Non-pigmented ciliary epithelial cell (primary cell): ENCODE measurements at regions not wholly inside any gene's neighbourhood (a gene's known extent, or its start where the extent isn't known, plus 50 kb on each side); places are given as distances from the start of the nearest gene placed in this dataset.

Experiments
- DNase-seq: peaks from one replicate; pipeline ENCODE4 v3.0.0-alpha.2; 2010; ENCODE audit warnings: low read depth

DNA sequence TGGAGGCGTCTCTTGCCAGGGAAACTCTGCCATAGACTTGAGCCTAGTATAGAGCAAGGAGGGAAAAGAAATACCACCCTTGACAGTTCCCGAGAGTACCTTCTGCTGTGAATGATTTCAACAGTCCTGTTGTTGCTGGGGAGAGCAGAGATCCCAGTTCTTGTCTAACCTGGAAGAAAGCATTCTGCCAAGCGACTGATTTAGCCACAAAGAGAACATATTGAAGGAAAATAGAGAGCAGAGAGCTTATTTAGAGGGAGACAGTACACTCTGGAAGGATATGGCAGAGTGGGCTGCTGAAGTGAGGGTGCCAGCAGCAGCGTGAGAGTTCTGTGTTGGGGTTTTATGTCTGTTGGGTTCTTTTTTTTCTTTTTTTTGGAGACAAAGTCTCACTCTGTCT, 966.9 kb upstream of the TMEM132C start:
- DNase-seq = no peak

DNA sequence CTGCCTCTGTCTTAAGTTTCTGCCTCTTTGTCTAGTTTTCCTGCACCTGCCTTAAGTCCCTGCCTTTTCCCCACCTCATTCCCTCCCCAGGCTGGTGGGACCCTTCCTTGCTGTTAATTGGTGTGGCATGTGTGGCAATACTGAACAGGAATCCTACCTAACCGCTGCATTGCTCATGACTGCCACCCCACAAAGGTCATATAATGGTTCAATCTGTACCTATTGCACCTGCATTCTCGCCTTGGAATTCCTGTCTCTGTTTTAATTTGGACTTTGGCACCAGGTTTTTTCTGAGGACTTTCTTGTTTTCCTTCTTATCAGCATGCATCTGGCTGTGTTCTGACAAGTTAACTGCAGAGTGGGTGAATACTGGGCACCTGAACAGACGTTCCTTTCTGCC, 966.2 kb upstream of the TMEM132C start:
- no peak for DNase-seq

DNA sequence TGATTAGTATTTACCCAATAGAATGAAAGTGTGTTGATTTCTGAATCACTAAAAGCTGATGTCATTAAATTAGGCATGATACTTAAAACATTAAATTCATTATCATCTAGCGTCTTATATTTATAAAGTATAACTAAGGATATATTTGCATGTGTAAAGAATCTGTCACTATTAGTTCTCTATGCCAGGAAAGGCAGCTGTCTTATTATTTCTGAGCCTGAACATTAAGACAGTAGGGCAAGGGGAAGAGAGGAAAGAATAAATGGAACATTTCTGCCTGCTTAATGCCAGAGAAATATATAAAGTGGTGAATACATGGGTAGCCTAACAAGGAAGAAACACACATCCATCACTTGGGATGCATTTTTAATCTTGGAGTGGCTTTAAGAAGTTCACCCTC, 965.1 kb upstream of the TMEM132C start:
- DNase-seq = no peak

DNA sequence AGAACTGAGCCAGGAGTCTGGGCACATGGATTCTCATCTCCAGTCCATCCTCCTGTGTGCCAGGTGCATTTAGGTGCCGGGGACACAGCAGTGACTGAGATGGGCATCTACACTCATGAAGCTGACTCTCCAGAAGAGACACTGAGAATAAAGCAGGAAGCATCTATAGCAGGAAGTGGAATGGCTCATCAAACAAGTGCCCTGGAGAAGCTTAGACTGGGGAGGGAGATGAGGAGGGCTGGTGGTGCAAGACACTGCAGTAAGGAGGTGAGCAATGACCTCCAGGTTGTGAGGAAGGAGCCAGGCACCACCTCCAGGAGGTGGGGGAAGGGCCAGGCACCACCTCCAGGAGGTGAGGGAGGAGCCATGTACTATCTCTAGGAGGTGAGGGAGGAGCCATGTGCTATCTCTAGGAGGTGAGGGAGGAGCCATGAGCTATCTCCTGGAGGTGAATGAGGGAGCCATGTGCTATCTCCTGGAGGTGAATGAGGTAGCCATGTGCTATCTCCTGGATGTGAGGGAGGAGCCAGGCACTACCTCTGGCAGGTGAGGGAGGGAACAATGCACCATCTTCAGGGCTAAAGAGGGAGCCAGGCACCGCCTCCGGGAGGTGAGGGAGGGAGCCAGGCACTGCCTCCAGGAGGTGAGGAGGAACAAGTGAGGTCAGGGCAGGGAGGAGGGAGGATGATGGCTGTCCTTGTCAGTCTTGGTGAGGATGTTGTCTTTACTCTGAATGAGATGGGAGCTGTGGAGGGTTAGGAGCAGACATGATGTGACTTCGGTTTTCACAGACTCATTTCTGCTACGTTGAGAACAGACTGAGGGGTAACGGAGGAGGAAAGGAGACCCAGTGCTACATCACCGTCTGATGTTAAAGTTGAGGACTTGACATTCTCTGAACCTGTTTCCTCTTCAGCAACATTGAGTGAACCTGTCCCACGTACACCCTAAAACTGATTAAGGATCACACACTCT, 961.9 kb upstream of the TMEM132C start:
- no peak for DNase-seq

DNA sequence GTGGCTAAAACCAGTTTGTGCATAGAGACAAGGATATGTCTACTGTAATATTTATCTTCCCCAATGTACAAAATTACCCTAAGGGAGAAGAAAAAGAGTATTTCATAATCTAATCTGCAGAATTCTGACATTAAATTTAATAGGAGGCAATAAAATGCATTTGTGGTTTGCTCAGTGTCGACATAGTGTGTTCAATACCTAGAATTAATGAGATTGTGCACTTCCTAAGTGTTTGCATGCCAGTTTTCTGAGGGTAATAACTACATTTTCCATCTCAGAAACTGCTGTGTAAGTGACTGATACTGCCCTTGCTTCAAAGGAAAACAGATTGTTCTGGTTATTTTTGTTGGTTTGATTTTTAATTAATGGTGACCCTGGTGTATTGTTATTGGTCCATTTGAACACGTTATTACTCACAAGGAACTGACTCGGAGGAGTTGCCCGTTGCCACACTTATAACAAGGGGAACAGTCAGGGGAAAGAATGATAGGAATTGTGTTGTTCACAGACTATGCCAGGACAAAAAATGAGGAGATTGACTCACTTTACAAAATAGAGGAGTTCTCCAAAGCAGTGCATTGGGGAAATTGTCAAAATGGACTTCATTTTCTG, 960.3 kb upstream of the TMEM132C start:
- no peak for DNase-seq

DNA sequence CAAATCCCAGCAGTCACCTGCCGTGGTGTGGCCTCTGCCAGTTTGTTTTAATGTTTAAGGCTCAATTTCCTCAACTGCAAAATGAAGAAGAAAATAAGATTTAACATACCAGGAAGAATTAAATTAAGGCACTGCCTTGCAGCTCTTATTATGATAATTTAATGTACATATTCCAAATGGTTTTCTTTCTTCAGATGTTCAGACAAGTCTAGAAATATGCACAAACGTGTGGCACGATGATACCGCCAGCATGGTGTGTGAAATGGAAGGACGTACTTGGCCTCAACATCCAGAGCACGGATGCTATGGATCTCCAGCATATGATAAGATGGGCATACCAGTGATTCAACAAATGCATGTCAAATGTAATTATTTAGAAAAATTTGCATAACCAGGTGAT, 959.4 kb upstream of the TMEM132C start:
- DNase-seq = no peak

DNA sequence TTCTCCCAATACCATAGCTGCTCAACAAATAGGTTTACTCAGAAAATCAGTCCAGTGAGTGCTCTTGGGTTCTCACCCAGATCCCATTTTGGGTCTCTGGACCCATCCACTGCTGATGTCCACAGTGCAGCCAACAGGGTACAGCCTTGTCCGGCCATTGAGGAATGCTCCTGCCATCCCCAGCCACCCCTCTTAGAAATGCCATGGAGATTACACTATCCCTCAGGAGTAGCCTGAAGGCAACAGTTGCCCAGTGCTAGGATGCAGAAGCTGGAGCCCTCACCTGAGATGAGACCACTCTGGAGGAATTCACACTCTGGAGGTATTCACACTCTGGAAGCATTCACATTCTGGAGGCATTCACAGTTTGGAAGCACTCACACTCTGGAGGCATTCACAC, 958.8 kb upstream of the TMEM132C start:
- DNase-seq = no peak

DNA sequence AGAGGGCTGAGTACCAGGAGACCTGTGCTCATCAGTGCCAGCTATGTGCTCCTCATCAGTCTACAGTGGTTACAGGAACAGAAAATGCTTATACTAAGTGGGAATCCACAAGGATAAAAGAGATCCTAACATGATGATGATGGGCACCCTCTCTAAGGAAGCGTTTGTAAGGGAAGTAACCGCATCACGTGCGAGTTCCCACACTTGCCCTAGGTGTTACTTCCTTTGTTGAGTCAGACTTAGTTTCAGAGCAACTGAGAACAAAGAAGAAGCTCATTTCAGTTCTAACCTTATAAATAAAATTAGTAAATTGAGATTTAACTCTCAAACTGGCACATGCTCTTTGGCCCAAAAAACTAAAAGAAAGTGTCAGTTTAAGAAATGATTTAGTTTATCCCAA, 956.4 kb upstream of the TMEM132C start:
- no peak for DNase-seq

DNA sequence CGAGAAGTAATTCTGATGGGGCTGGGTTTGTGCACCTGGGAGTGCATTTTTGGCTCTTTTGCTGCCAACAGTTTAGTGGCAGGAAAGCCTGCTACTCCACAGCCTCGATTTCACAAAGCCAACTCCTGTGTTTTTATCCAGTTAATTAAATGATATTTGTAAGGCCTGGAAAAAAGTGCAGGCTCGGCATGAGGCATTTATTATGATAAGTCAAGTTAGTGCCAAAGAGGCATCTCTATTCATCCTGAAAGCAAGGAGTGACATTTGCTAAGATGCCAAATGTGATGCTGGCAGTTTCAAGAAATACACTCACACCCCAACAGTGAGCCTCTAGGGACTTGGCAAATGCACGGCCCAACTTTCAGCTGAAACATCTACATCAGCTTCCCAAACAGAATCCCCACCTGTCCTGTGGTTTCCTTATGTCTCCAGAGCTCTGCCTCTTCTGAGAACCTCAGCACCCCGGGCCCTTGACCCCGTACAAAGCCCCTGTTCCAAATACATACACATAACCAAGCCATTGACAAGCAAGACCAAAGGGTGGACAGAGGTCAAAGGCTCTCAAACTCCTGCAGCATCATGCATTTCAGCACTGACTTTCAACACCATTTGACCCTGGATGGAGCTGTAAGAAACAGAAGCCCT, 955.1 kb upstream of the TMEM132C start:
- DNase-seq = no peak

DNA sequence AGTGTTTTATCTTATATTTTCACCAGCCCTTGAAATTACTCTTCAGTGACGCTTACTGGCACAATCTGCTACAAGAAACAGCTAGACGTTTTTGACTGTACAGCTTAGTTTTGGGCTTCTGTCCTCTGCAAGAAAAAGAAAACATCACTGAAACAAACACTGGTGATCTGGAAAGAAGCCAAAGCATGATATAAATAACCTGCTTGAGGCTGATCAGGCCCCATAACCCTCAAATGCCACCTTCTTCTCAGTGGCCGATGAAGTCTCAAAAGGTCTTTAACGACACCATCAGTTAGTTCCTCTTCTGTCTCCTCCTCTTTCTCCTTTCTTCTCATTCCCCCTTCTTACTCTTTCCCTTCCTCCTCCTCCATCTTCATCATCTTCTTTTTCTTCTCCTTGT, 942.3 kb upstream of the TMEM132C start:
- DNase-seq = no peak

DNA sequence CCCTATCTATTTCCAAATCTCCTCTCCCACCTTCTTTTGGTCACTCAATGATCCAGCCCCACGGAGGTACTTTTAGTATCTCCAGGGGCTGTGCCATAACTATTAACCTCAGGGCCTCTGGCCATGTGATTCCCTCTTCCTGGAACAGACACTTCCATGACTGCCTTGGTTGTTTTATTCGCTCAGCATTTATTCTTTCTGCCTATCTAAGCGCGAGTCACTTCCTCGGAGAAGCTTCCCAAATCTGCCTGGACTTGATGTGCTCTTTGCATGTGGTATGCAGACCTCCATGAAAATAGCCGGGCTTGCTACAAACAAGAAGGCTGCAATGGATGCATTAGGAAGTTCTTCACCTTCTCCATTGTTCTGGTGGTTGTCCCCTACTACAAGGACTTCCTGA, 939.0 kb upstream of the TMEM132C start:
- DNase-seq = no peak

DNA sequence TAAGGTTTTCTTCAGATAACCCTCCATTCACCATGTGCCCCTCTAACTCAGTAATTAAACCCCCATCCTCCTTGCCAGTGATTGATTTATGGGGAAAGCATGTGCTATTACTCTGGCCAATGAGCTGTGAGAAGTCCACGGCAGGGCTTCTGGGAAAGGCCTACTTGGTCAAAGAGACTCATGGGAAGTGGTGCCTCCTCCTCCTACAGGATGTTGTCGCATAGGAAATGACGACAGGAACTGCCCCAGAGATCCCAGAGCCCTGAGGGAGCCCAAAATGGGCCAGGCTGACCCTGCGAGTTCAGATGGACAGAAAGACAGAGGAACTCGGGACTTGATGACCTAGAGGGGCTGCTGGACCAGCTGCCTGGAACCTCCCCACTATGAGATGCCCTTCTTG, 938.1 kb upstream of the TMEM132C start:
- DNase-seq = no peak

DNA sequence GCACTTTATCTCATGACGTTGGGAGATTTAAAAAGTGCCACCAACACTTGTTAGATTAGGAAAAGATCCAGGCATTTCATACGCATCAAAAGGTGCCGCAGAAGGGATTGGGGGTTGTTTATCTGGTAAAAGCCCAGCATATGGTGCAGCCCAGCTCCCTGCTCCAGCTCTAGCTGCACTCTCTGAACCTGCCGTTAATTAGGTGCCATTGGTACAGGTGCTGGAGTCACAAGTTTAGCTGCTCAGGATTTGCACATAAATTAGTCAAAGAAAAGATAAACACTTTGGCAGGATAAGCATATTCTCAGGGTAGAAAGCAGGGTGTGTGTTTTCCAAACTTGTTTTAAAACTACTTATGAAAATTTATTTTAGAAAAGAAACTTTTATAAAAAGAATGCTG, 932.6 kb upstream of the TMEM132C start:
- no peak for DNase-seq

DNA sequence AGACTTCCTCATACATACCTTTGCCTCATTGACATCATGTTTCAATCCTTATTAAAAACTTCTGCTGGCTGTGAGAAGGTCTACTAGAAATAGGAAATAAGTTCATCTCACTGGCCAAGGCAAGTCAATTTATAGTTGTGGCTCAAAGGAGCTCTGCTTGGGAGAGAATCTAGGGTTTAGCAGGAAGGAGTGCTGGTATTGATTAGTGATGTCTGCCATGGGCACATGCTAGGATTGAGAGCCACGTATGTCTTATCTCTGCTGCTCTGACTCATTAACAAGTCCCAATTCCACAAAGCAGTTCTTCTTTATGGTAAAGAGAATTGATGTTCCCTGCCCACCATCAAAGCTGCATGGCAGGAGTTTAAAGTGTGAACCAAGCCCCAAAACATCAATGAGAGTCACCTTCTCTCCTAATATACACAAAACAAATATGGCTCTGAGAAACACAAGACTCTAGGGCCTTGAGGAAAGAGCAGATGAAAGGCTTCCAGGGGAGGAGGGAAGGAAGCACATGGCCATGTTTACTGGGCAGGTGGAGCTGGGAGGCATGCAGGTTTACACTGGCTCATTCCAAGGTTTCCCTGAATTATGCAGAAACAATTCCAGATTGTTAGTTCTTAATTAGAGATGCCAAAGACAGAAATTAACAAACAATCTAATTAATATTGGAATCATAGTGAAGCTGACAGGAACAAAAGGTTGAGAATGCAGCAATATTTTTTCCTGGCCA, 931.9 kb upstream of the TMEM132C start:
- DNase-seq = no peak

DNA sequence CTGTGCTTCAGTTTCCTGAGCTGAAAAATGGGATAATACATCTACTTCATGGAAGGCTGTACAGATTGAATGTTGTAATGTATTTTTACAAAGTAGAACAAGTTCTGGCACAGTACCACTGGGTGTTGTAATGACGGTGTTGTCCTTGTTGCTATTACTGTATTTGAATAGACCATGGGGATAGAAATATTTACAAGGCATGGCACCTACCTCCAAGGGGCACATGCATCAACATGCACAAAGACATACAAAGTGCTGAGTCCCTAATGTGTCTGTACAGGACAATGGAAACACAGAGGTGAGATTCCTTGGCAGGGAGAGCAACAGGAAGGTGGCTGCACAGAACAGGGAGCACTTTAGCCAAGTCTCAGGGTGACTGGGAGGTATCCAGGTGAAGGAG, 930.6 kb upstream of the TMEM132C start:
- no peak for DNase-seq

DNA sequence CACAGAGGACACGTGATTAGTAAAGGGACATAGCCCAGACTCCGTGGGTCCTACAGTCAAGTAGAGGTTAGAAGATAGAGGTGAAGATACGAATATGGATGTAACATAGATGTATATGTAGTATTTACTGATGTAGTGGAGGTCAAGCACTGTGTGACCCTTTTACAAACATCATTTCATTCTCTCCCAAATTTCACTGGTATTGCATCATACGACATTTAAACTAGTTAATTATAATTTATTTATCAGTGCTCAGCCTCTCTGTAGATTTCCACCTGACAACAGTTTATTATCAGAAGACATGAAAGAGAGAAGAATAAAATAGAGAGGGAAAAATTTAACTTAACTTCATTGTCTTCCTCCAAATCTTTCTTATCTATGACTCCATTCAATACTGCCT, 927.9 kb upstream of the TMEM132C start:
- DNase-seq = no peak

DNA sequence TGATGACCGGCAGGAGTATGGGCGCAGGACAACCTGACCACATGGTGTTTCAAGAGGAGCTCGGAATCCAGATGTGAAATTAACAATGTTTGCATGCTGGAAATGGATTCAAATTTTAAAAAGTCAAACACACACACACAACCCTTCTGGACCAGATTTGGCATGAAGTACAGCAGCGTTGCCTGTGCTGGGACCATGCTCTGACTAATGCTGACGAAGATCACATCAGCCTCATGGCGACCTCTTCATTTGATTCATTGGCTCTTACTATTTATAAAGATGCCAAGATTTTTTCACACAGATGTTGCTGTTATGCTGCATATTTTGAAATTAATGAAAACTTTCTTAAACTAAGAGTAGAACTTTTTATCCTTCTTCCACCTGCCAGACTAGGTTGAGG, 926.6 kb upstream of the TMEM132C start:
- no peak for DNase-seq

DNA sequence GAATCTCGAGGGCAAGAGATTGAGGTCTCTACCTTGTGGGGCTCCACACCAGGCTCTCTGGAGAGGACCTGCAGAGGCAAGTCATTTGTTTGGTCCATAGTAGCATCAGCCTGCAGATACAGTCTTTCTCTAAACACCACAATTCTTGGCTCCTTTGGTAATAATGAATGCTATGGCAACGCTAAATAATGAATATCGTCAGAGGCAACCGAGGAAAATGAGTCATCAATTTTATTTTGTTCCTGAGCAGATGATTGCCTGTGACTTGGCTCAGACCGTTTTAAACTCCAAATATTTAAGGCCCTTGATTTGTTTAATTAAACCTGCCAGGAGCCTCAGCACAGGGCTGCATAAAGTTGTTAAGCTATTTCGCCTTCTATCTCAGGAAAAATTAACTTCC, 924.1 kb upstream of the TMEM132C start:
- DNase-seq = no peak

DNA sequence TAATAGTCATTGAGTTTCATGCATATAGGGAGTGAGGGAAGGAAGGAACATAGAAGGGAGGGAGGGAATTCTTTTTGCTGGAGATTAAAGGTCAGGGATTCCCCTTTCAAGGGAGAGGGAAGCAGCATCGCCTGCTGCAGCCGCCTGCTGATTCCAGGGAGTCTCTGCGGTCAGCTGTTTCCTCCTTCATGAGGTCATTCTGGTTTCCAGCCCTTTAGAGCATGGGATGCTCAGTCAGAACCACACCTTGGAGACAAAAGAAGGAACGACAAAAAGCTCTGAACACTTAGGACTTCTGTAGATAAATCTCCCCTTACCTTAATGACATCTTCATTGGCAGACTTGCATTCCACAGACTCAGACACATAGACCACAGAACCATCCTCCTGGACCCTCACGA, 923.0 kb upstream of the TMEM132C start:
- no peak for DNase-seq

DNA sequence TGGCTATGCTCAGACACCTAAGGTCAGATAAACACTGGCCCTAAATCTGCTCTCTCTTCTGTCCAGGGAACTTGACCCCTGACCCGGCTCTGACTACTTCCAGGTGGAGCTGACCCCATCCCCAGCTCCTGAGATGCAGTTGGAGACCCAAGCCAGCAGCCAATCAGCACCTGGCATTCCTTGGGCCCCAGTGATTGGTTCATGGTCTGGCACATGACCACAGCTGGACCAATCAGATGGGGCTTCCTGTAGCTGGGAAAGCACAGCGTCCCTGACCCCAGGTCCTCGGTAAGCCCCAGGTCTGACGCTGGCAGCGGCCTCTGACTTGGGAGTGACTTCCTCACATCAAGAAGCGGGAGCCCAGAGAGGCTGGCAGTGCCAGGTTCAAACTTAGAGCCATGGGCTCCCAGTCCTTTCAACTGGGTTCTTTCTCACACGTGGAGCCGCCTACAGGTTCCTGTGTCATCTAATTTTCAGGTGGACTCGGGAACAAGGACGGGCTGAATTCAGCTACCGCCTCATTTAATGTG, 915.4 kb upstream of the TMEM132C start:
- no peak for DNase-seq

DNA sequence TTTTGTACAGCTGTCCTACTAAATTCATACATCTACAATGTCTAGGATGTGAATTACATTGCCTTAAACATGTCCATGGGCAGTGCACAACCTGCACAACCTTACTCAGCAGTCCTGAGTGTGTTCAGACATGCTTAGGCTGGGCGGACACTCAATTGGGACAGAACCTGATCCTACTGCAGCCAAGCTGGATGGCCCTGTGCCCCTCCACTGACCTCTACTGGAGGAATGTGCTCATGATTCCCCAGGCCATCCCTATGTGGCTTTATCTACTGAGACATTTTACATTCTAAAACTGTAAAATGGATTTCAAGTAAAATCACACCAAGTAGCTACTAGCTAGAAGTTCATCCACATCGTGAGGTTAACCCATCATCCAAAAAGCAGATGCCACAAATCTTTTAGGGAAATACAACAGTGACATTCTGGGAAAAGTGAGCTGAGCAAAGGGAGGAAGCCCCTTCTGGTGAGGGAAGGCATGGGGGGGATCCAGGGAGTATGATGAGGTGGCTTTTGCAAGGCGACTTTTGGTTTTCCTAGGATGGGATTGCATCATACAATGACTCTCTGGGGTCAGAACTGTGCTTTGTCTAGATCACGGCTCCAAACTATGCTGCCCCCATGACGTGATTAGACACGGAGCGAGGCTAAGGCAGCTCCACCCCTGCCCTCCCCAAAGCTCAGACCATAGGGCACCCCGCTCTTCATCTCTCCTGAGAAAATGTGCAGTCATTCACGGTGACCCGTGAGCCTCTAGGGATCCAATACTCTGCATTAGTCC, 911.7 kb upstream of the TMEM132C start:
- no peak for DNase-seq
